C4-2B (cell line): ENCODE measurements at regions not wholly inside any gene's neighbourhood (a gene's known extent, or its start where the extent isn't known, plus 50 kb on each side); places are given as distances from the start of the nearest gene placed in this dataset.

ENCODE experiments used
- H3K27ac ChIP-seq: fragments of 450-650 bp; 2 replicates; pipeline ENCODE4 v1.5.1; 2017
- CTCF ChIP-seq: fragments of 450-650 bp; conservative IDR thresholded peaks from 2 replicates; pipeline ENCODE4 v1.5.1; 2017; ENCODE audit warnings: mild to moderate bottlenecking
- ZFX ChIP-seq: fragments of 450-650 bp; IDR thresholded peaks from 2 replicates; pipeline ENCODE4 v1.6.1; 2017

- TF ChIP-seq CTCF (no peak), ZFX (no peak)
- no peak overlapping the region for H3K27ac ChIP-seq
Measured at GRCh38 chr20:4383961-4384360, 134.9 kb upstream of the ADRA1D start.

- TF ChIP-seq ZFX (no peak), CTCF (no peak)
- H3K27ac ChIP-seq, result no peak overlapping the region
Measured at GRCh38 chr20:4375881-4376280, 126.8 kb upstream of the ADRA1D start.

- TF ChIP-seq CTCF (no peak), ZFX (no peak)
Measured at GRCh38 chr20:4373454-4373853, 124.4 kb upstream of the ADRA1D start.

GRCh38 chr20:4371623-4372251 is 122.7 kb upstream of the ADRA1D start:
- no peak overlapping the region for H3K27ac ChIP-seq

More at GRCh38 chr20:4373454-4373853, 124.4 kb upstream of the ADRA1D start:
- no peak overlapping the region for H3K27ac ChIP-seq

GRCh38 chr20:4370851-4371250 is 121.8 kb upstream of the ADRA1D start:
- no peak overlapping the region for H3K27ac ChIP-seq
- TF ChIP-seq ZFX (no peak), CTCF (no peak)

More at GRCh38 chr20:4371623-4372251, 122.7 kb upstream of the ADRA1D start:
- no peak for TF ChIP-seq ZFX

- TF ChIP-seq CTCF, result no peak
- no peak for TF ChIP-seq ZFX
- H3K27ac ChIP-seq, result no peak overlapping the region
Measured at GRCh38 chr20:4369798-4370124, 120.7 kb upstream of the ADRA1D start.

GRCh38 chr20:4369119-4369797 is 120.2 kb upstream of the ADRA1D start:
- H3K27ac ChIP-seq, result no peak overlapping the region
- TF ChIP-seq CTCF, result no peak

- TF ChIP-seq CTCF (no peak), ZFX (no peak)
- H3K27ac ChIP-seq, result no peak overlapping the region
Measured at GRCh38 chr20:4366076-4366475, 117.0 kb upstream of the ADRA1D start.
